Stimulated activated CD8-positive, alpha-beta memory T cell treated with anti-CD3 and anti-CD28 coated beads, Interleukin-15, amount 100 ng/mL, for 4 hours (primary cell): ENCODE measurements at regions not wholly inside any gene's neighbourhood (a gene's known extent, or its start where the extent isn't known, plus 50 kb on each side); places are given as distances from the start of the nearest gene placed in this dataset.

Source experiments
- DNase-seq, 2 donors: peaks; one replicate each; pipeline ENCODE4 v3.0.0-alpha.2; 2020; ENCODE audit warnings: low read depth in 2 of 2

- DNase-seq: no peak
These were observed 335.0 kb upstream of the TSHZ2 start for GRCh38 chr20:52637201-52637600.

- DNase-seq: no peak
These were observed 340.7 kb upstream of the TSHZ2 start for GRCh38 chr20:52631469-52631868.

GRCh38 chr20:52630138-52630537 is 342.0 kb upstream of the TSHZ2 start:
- DNase-seq: no peak

- no peak for DNase-seq
These were observed 347.9 kb upstream of the TSHZ2 start for GRCh38 chr20:52624281-52624680.

- no peak for DNase-seq
These were observed 350.1 kb upstream of the TSHZ2 start for GRCh38 chr20:52622081-52622480.

- DNase-seq: no peak
These were observed 350.8 kb upstream of the TSHZ2 start for GRCh38 chr20:52621401-52621800.

- DNase-seq: no peak
These were observed 352.5 kb upstream of the TSHZ2 start for GRCh38 chr20:52619671-52620070.

GRCh38 chr20:52619101-52619500 is 353.1 kb upstream of the TSHZ2 start:
- DNase-seq: no peak

GRCh38 chr20:52616629-52617028 is 355.5 kb upstream of the TSHZ2 start:
- DNase-seq: no peak

GRCh38 chr20:52614051-52614863 is 357.9 kb upstream of the TSHZ2 start:
- DNase-seq: no peak

- DNase-seq: no peak
These were observed 360.0 kb upstream of the TSHZ2 start for GRCh38 chr20:52612046-52612632.

GRCh38 chr20:52610749-52611148 is 361.4 kb upstream of the TSHZ2 start:
- DNase-seq: no peak

GRCh38 chr20:52601295-52601971 is 370.7 kb upstream of the TSHZ2 start:
- no peak for DNase-seq

- no peak for DNase-seq
These were observed 375.9 kb upstream of the TSHZ2 start for GRCh38 chr20:52596256-52596655.

GRCh38 chr20:52595518-52595917 is 376.6 kb upstream of the TSHZ2 start:
- no peak for DNase-seq

- DNase-seq: no peak
These were observed 378.5 kb upstream of the TSHZ2 start for GRCh38 chr20:52593654-52594053.

- no peak for DNase-seq
These were observed 379.6 kb upstream of the TSHZ2 start for GRCh38 chr20:52592567-52592966.

- DNase-seq: no peak
These were observed 382.1 kb upstream of the TSHZ2 start for GRCh38 chr20:52590100-52590499.

- DNase-seq: no peak
These were observed 382.8 kb upstream of the TSHZ2 start for GRCh38 chr20:52589251-52589812.

GRCh38 chr20:52586660-52587059 is 385.5 kb upstream of the TSHZ2 start:
- DNase-seq: no peak

- no peak for DNase-seq
These were observed 386.8 kb upstream of the TSHZ2 start for GRCh38 chr20:52585333-52585732.

- DNase-seq: no peak
These were observed 387.0 kb upstream of the ZFP64 start for GRCh38 chr20:52578559-52578958.

- no peak for DNase-seq
These were observed 386.1 kb upstream of the ZFP64 start for GRCh38 chr20:52577696-52578095.
